ENCODE measurements at regions not wholly inside any gene's neighbourhood (a gene's known extent, or its start where the extent isn't known, plus 50 kb on each side); places are given as distances from the start of the nearest gene placed in this dataset.

- DNase-seq (ENCODE audit: low spot score), result no peak
- in situ Hi-C loops (cut with MboI; ENCODE audit: low sequenced_read_pairs, unreplicated experiment), result no loop called here
- TF ChIP-seq, protein P1, sequence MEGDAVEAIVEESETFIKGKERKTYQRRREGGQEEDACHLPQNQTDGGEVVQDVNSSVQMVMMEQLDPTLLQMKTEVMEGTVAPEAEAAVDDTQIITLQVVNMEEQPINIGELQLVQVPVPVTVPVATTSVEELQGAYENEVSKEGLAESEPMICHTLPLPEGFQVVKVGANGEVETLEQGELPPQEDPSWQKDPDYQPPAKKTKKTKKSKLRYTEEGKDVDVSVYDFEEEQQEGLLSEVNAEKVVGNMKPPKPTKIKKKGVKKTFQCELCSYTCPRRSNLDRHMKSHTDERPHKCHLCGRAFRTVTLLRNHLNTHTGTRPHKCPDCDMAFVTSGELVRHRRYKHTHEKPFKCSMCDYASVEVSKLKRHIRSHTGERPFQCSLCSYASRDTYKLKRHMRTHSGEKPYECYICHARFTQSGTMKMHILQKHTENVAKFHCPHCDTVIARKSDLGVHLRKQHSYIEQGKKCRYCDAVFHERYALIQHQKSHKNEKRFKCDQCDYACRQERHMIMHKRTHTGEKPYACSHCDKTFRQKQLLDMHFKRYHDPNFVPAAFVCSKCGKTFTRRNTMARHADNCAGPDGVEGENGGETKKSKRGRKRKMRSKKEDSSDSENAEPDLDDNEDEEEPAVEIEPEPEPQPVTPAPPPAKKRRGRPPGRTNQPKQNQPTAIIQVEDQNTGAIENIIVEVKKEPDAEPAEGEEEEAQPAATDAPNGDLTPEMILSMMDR (IDR thresholded peaks at IDR 0.05; ENCODE audit: borderline replicate concordance, control extremely low read depth, extremely low read depth, insufficient read depth, missing control alignments), result no peak
Measured at GRCh38 chr2:187230088-187230487, 218.0 kb downstream of the CALCRL start.

DNA sequence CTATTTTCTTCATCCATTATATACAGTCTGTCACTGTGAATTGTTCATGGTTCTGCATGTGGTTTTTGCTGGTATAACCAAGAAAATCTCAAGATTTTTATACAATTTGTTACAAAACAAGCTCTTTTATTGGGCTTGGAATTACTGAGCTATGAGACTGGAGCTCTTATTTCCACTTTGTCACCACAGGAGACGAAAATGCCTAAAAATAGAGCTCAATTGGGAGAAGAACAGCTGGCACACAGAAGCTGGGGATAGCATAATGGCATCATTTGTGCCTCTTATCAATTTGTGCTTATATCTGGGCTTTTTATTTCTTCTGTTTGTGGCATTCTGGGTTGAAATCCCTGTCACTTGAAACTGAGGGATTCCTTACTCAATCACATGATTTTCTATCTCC, 219.1 kb downstream of the CALCRL start:
- TF ChIP-seq, protein P1 (IDR thresholded peaks at IDR 0.05; ENCODE audit: borderline replicate concordance, control extremely low read depth, extremely low read depth, insufficient read depth, missing control alignments), result no peak
- no peak for DNase-seq (ENCODE audit: low spot score)
- in situ Hi-C loops (cut with MboI; ENCODE audit: low sequenced_read_pairs, unreplicated experiment), result no loop called here

GRCh38 chr2:187224989-187225388, 223.1 kb downstream of the CALCRL start:
- no peak for DNase-seq (ENCODE audit: low spot score)
- TF ChIP-seq, protein P1 (IDR thresholded peaks at IDR 0.05; ENCODE audit: borderline replicate concordance, control extremely low read depth, extremely low read depth, insufficient read depth, missing control alignments), result no peak
- in situ Hi-C loops (cut with MboI; ENCODE audit: low sequenced_read_pairs, unreplicated experiment), result no loop called here

DNA sequence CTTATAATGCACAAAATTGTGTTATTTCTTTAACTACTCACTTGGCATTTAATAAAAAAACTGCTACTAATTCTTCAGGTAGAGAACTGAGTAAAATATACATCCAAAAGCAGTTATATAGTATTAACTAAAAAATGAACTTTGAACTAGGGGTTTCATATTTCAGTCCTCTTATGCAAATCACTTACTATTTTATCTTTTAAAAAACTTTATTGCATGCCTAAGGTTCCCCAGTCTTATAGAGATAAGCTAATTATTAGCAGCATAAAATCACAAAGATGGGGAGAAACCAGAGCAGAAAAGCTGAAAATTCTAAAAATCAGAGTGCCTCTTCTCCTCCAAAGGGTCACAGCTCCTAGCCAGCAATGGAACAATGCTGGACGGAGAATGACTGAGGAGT, 228.0 kb downstream of the CALCRL start:
- TF ChIP-seq, protein P1 (IDR thresholded peaks at IDR 0.05; ENCODE audit: borderline replicate concordance, control extremely low read depth, extremely low read depth, insufficient read depth, missing control alignments), result no peak
- in situ Hi-C loops (cut with MboI; ENCODE audit: low sequenced_read_pairs, unreplicated experiment), result no loop called here
- DNase-seq (ENCODE audit: low spot score), result no peak

- no peak for DNase-seq (ENCODE audit: low spot score)
- TF ChIP-seq, protein P1 (IDR thresholded peaks at IDR 0.05; ENCODE audit: borderline replicate concordance, control extremely low read depth, extremely low read depth, insufficient read depth, missing control alignments), result no peak
- in situ Hi-C loops (cut with MboI; ENCODE audit: low sequenced_read_pairs, unreplicated experiment), result no loop called here
Measured at GRCh38 chr2:187215532-187216240, 232.4 kb downstream of the CALCRL start.

- DNase-seq (ENCODE audit: low spot score), result no peak
- TF ChIP-seq, protein P1 (IDR thresholded peaks at IDR 0.05; ENCODE audit: borderline replicate concordance, control extremely low read depth, extremely low read depth, insufficient read depth, missing control alignments), result no peak
- in situ Hi-C loops (cut with MboI; ENCODE audit: low sequenced_read_pairs, unreplicated experiment), result no loop called here
Measured at GRCh38 chr2:187214306-187214705, 233.7 kb downstream of the CALCRL start.

All from GM13976 (cell line).